ENCODE measurements at regions not wholly inside any gene's neighbourhood (a gene's known extent, or its start where the extent isn't known, plus 50 kb on each side); places are given as distances from the start of the nearest gene placed in this dataset.
"Not testable (repeated sequence)": the region's sequence is repeated elsewhere in the genome, so short reads cannot be mapped to it uniquely, and the experiment has no call there.

GRCh38 chr7:52691257-52691656, 344.2 kb upstream of the POM121L12 start:
- no peak for DNase-seq

GRCh38 chr7:52689912-52690311, 345.5 kb upstream of the POM121L12 start:
- DNase-seq = no peak

- no peak for DNase-seq
Observed at GRCh38 chr7:52685333-52685732, 350.1 kb upstream of the POM121L12 start.

GRCh38 chr7:52684388-52684787, 351.0 kb upstream of the POM121L12 start:
- DNase-seq = no peak

- DNase-seq = no peak
Observed at GRCh38 chr7:52682993-52683392, 352.4 kb upstream of the POM121L12 start.

GRCh38 chr7:52670608-52671225, 364.7 kb upstream of the POM121L12 start:
- no peak for DNase-seq

- no peak for DNase-seq
Observed at GRCh38 chr7:52669031-52669430, 366.4 kb upstream of the POM121L12 start.

- no peak for DNase-seq
Observed at GRCh38 chr7:52668435-52668834, 367.0 kb upstream of the POM121L12 start.

GRCh38 chr7:52659178-52659577, 376.3 kb upstream of the POM121L12 start:
- DNase-seq = no peak

GRCh38 chr7:52656098-52656497, 379.3 kb upstream of the POM121L12 start:
- DNase-seq = no peak

- DNase-seq = no peak
Observed at GRCh38 chr7:52652621-52653020, 382.8 kb upstream of the POM121L12 start.

GRCh38 chr7:52648872-52649271, 386.6 kb upstream of the POM121L12 start:
- DNase-seq = no peak

- DNase-seq = no peak
Observed at GRCh38 chr7:52647046-52647445, 388.4 kb upstream of the POM121L12 start.

- DNase-seq = no peak
Observed at GRCh38 chr7:52639981-52640380, 395.5 kb upstream of the POM121L12 start.

GRCh38 chr7:52639126-52639525, 396.3 kb upstream of the POM121L12 start:
- DNase-seq = no peak

- no peak for DNase-seq
Observed at GRCh38 chr7:52635021-52635420, 400.4 kb upstream of the POM121L12 start.

- DNase-seq = no peak
Observed at GRCh38 chr7:52620849-52621248, 414.6 kb upstream of the POM121L12 start.

- DNase-seq = no peak
Observed at GRCh38 chr7:52616552-52616951, 418.9 kb upstream of the POM121L12 start.

- no peak for DNase-seq
Observed at GRCh38 chr7:52615021-52615695, 420.3 kb upstream of the POM121L12 start.

GRCh38 chr7:52609511-52609910, 425.9 kb upstream of the POM121L12 start:
- DNase-seq = no peak

GRCh38 chr7:52592698-52593097, 442.7 kb upstream of the POM121L12 start:
- DNase-seq = no peak

GRCh38 chr7:52586704-52587103, 448.7 kb upstream of the POM121L12 start:
- DNase-seq = no peak

- DNase-seq = no peak
Observed at GRCh38 chr7:52584041-52584440, 451.4 kb upstream of the POM121L12 start.

- not testable (repeated sequence) for DNase-seq
Observed at GRCh38 chr7:52573141-52573540, 462.3 kb upstream of the POM121L12 start.

GRCh38 chr7:52571026-52571425, 464.4 kb upstream of the POM121L12 start:
- DNase-seq = no peak
